GM21515 (cell line): ENCODE measurements at regions not wholly inside any gene's neighbourhood (a gene's known extent, or its start where the extent isn't known, plus 50 kb on each side); places are given as distances from the start of the nearest gene placed in this dataset.
"Not testable (repeated sequence)": the region's sequence is repeated elsewhere in the genome, so short reads cannot be mapped to it uniquely, and the experiment has no call there.

Experiments used
- ATAC-seq: cut with Tn5 transposase; IDR thresholded peaks from one replicate; pipeline ENCODE4 v1.9.1; 2021; ENCODE audit not compliant: unreplicated experiment

GRCh38 chr18:37854396-37854795, 288.8 kb upstream of the CELF4 start:
- ATAC-seq = no peak

- no peak for ATAC-seq
These were observed 288.1 kb upstream of the CELF4 start for GRCh38 chr18:37853706-37854105.

GRCh38 chr18:37852464-37852863, 286.9 kb upstream of the CELF4 start:
- no peak for ATAC-seq

GRCh38 chr18:37847544-37847943, 281.9 kb upstream of the CELF4 start:
- no peak for ATAC-seq

- no peak for ATAC-seq
These were observed 281.4 kb upstream of the CELF4 start for GRCh38 chr18:37846996-37847395.

- no peak for ATAC-seq
These were observed 279.9 kb upstream of the CELF4 start for GRCh38 chr18:37845498-37845897.

GRCh38 chr18:37844209-37844970, 278.8 kb upstream of the CELF4 start:
- no peak for ATAC-seq

GRCh38 chr18:37838083-37838482, 272.5 kb upstream of the CELF4 start:
- ATAC-seq = no peak

- ATAC-seq = no peak
These were observed 270.7 kb upstream of the CELF4 start for GRCh38 chr18:37836071-37836970.

GRCh38 chr18:37832010-37832695, 266.6 kb upstream of the CELF4 start:
- ATAC-seq = not testable (repeated sequence)

- no peak for ATAC-seq
These were observed 247.4 kb upstream of the CELF4 start for GRCh38 chr18:37812961-37813360.

- ATAC-seq = no peak
These were observed 240.3 kb upstream of the CELF4 start for GRCh38 chr18:37805773-37806404.

GRCh38 chr18:37796823-37797349, 231.3 kb upstream of the CELF4 start:
- ATAC-seq = no peak

- no peak for ATAC-seq
These were observed 221.9 kb upstream of the CELF4 start for GRCh38 chr18:37787452-37787851.

GRCh38 chr18:37783771-37784170, 218.2 kb upstream of the CELF4 start:
- ATAC-seq = no peak

- ATAC-seq = no peak
These were observed 213.6 kb upstream of the CELF4 start for GRCh38 chr18:37779220-37779619.

GRCh38 chr18:37778417-37779165, 213.0 kb upstream of the CELF4 start:
- peak; percentile 89 for ATAC-seq

- no peak for ATAC-seq
These were observed 204.2 kb upstream of the CELF4 start for GRCh38 chr18:37769826-37770225.

GRCh38 chr18:37764541-37765288, 199.1 kb upstream of the CELF4 start:
- no peak for ATAC-seq
